ENCODE measurements at regions not wholly inside any gene's neighbourhood (a gene's known extent, or its start where the extent isn't known, plus 50 kb on each side); places are given as distances from the start of the nearest gene placed in this dataset.

- DNase-seq (ENCODE audit: low spot score) = no peak
These were observed 56.7 kb upstream of the GUCA2B start for GRCh38 chr1:42096554-42096953.

GRCh38 chr1:42089246-42089645 is 64.0 kb upstream of the GUCA2B start:
- no peak for DNase-seq (ENCODE audit: low spot score)

- no peak for DNase-seq (ENCODE audit: low spot score)
These were observed 67.1 kb upstream of the GUCA2B start for GRCh38 chr1:42086146-42086545.

GRCh38 chr1:42085596-42085995 is 67.6 kb upstream of the GUCA2B start:
- no peak for DNase-seq (ENCODE audit: low spot score)

GRCh38 chr1:42081475-42081874 is 71.7 kb upstream of the GUCA2B start:
- DNase-seq (ENCODE audit: low spot score) = no peak

- no peak for DNase-seq (ENCODE audit: low spot score)
These were observed 78.0 kb upstream of the GUCA2B start for GRCh38 chr1:42075179-42075578.

- no peak for DNase-seq (ENCODE audit: low spot score)
These were observed 82.2 kb upstream of the GUCA2B start for GRCh38 chr1:42070996-42071395.

- DNase-seq (ENCODE audit: low spot score) = no peak
These were observed 95.4 kb upstream of the GUCA2B start for GRCh38 chr1:42057800-42058199.

GRCh38 chr1:42056460-42056859 is 96.8 kb upstream of the GUCA2B start:
- no peak for DNase-seq (ENCODE audit: low spot score)

- DNase-seq (ENCODE audit: low spot score) = no peak
These were observed 98.1 kb upstream of the GUCA2B start for GRCh38 chr1:42055061-42055460.

- no peak for DNase-seq (ENCODE audit: low spot score)
These were observed 101.0 kb upstream of the GUCA2B start for GRCh38 chr1:42052072-42052699.

- DNase-seq (ENCODE audit: low spot score) = no peak
These were observed 105.7 kb upstream of the GUCA2B start for GRCh38 chr1:42047508-42047880.

- no peak for DNase-seq (ENCODE audit: low spot score)
These were observed 106.3 kb upstream of the GUCA2B start for GRCh38 chr1:42046761-42047507.

- DNase-seq (ENCODE audit: low spot score) = no peak
These were observed 108.9 kb upstream of the GUCA2B start for GRCh38 chr1:42044346-42044745.

- DNase-seq (ENCODE audit: low spot score) = no peak
These were observed 109.4 kb upstream of the GUCA2B start for GRCh38 chr1:42043811-42044210.

- no peak for DNase-seq (ENCODE audit: low spot score)
These were observed 110.0 kb upstream of the GUCA2B start for GRCh38 chr1:42043182-42043581.

- no peak for DNase-seq (ENCODE audit: low spot score)
These were observed 112.2 kb upstream of the GUCA2B start for GRCh38 chr1:42041031-42041430.

GRCh38 chr1:42040159-42040558 is 113.1 kb upstream of the GUCA2B start:
- no peak for DNase-seq (ENCODE audit: low spot score)

GRCh38 chr1:42038261-42038660 is 114.9 kb upstream of the GUCA2B start:
- DNase-seq (ENCODE audit: low spot score) = no peak

- DNase-seq (ENCODE audit: low spot score) = no peak
These were observed 115.6 kb upstream of the GUCA2B start for GRCh38 chr1:42037586-42037985.

- DNase-seq (ENCODE audit: low spot score) = no peak
These were observed 116.0 kb upstream of the GUCA2B start for GRCh38 chr1:42037161-42037560.

- peak; percentile 97 for DNase-seq (ENCODE audit: low spot score)
These were observed 117.2 kb upstream of the GUCA2B start for GRCh38 chr1:42035830-42036604.

GRCh38 chr1:42035205-42035829 is 116.6 kb upstream of the HIVEP3 start:
- DNase-seq (ENCODE audit: low spot score) = no peak

Measured in CD4-positive, alpha-beta T cell treated with Interleukin-6 at 100 ng/mL for 8 hours (primary cell).